Endothelial cell of umbilical vein (primary cell): ENCODE measurements at regions not wholly inside any gene's neighbourhood (a gene's known extent, or its start where the extent isn't known, plus 50 kb on each side); places are given as distances from the start of the nearest gene placed in this dataset.

Source experiments
- BruUV-seq: library from RNA; stranded (reverse); fragments of 400-500 nt; replicated peaks from 2 replicates; lab custom pipeline; 2021; lab: Mats Ljungman, UMichigan
- CTCF ChIA-PET: fragments of 300-600, 350-600 bp; sonication (Branson Sonifier 250); formaldehyde crosslinking; loops from one replicate; lab custom pipeline; 2021; ENCODE audit warnings: antibody characterized with exemption, inconsistent platforms; lab: Charles Lee
- POLR2A ChIA-PET: fragments of 300-600, 350-600 bp; sonication (Branson Sonifier 250); formaldehyde crosslinking; loops from one replicate; lab custom pipeline; 2021; ENCODE audit warnings: antibody characterized with exemption, inconsistent platforms; lab: Charles Lee
- DNase-seq: peaks from one replicate; pipeline ENCODE4 v3.0.0-alpha.2; 2011; ENCODE audit warnings: low read depth, low spot score
- FAIRE-seq: peaks from 2 replicates; lab custom pipeline; 2011; peaks lifted over from hg19 to GRCh38; lab: Jason Lieb, UNC
- H2AFZ ChIP-seq: 2 replicates; pipeline ENCODE4 v1.6.0; 2012; ENCODE audit warnings: low read depth, low read length, control low read depth, inconsistent platforms
- H3K27ac ChIP-seq: 2 replicates; pipeline ENCODE4 v1.5.1; 2011; ENCODE audit warnings: low read depth, mild to moderate bottlenecking, control low read depth, low read length, moderate library complexity; ENCODE audit not compliant: insufficient read depth
- H3K27me3 ChIP-seq, 2 experiments: 2 replicates each; pipeline versions ENCODE4 v1.6.0 to v1.6.1; 2011; ENCODE audit warnings: low read length in 2 of 2, mixed read lengths in 1 of 2; ENCODE audit not compliant: control insufficient read depth in 2 of 2, insufficient read depth in 2 of 2
- H3K36me3 ChIP-seq, 2 experiments: 2 replicates in 1 of 2; 3 replicates in 1 of 2; pipeline ENCODE4 v1.5.1; 2011; ENCODE audit warnings: low read length in 2 of 2, mild to moderate bottlenecking in 1 of 2, moderate library complexity in 1 of 2; ENCODE audit not compliant: control insufficient read depth in 2 of 2, insufficient read depth in 2 of 2; ENCODE audit errors: extremely low read depth in 1 of 2
- H3K4me1 ChIP-seq: 3 replicates; pipeline ENCODE4 v1.5.1; 2011; ENCODE audit warnings: mild to moderate bottlenecking, low read length; ENCODE audit not compliant: control insufficient read depth, insufficient read depth; ENCODE audit errors: extremely low read depth
- H3K4me2 ChIP-seq: 2 replicates; pipeline ENCODE4 v1.6.1; 2011; ENCODE audit warnings: low read length, control low read depth, mixed read lengths; ENCODE audit not compliant: insufficient read depth
- H3K4me3 ChIP-seq, 3 experiments: fragments of 200-600 bp in 1 of 3; sonication (generic), shearing (Covaris generic) in 1 of 3; replicated peaks in 1 of 3; 2 replicates each; pipeline ENCODE4 v1.5.1; 2011 to 2016; ENCODE audit warnings: control low read depth in 3 of 3, low read length in 3 of 3, mild to moderate bottlenecking in 2 of 3, inconsistent platforms in 1 of 3, low read depth in 1 of 3, moderate library complexity in 1 of 3; ENCODE audit not compliant: insufficient read depth in 1 of 3
- H3K79me2 ChIP-seq: 2 replicates; pipeline ENCODE4 v1.6.0; 2012; ENCODE audit warnings: low read length, inconsistent platforms; ENCODE audit not compliant: control insufficient read depth, insufficient read depth
- H3K9ac ChIP-seq: replicated peaks from 2 replicates; pipeline ENCODE3; 2011; ENCODE audit warnings: low read length, control low read depth; ENCODE audit not compliant: insufficient read depth; ENCODE audit errors: extremely low read depth
- H3K9me1 ChIP-seq: replicated peaks from 3 replicates; pipeline ENCODE4 v1.6.0; 2011; ENCODE audit warnings: mild to moderate bottlenecking, low read length; ENCODE audit not compliant: control insufficient read depth, insufficient read depth; ENCODE audit errors: extremely low read depth
- H3K9me3 ChIP-seq: replicated peaks from 2 replicates; pipeline ENCODE4 v1.5.1; 2012; ENCODE audit warnings: low read length, inconsistent platforms; ENCODE audit not compliant: control insufficient read depth, insufficient read depth
- H4K20me1 ChIP-seq: replicated peaks from 2 replicates; pipeline ENCODE3; 2011; ENCODE audit warnings: mild to moderate bottlenecking, low read length; ENCODE audit not compliant: control insufficient read depth, insufficient read depth; ENCODE audit errors: extremely low read depth
- EZH2 ChIP-seq: IDR thresholded peaks from 2 replicates; pipeline ENCODE4 v1.6.1; 2012; ENCODE audit warnings: borderline replicate concordance, low read depth, mild to moderate bottlenecking, moderate library complexity, low read length, inconsistent platforms; ENCODE audit not compliant: severe bottlenecking
- FOS ChIP-seq: IDR thresholded peaks from 2 replicates; pipeline ENCODE4 v1.6.1; 2011; ENCODE audit warnings: mild to moderate bottlenecking, low read length, moderate library complexity, borderline replicate concordance; ENCODE audit not compliant: insufficient read depth
- GATA2 ChIP-seq: IDR thresholded peaks from 2 replicates; pipeline ENCODE4 v1.7.0; 2011; ENCODE audit warnings: low read depth, mild to moderate bottlenecking, moderate library complexity, mixed read lengths, low read length; ENCODE audit not compliant: insufficient read length, insufficient read depth
- MYC ChIP-seq: IDR thresholded peaks from one replicate; pipeline ENCODE4 v1.6.1; 2011; ENCODE audit warnings: mild to moderate bottlenecking, low read depth, low read length
- POLR2A ChIP-seq: IDR thresholded peaks from 2 replicates; pipeline ENCODE4 v1.6.1; 2012; ENCODE audit warnings: low read depth, mild to moderate bottlenecking, control low read depth, low read length
- POLR2AphosphoS5 ChIP-seq: IDR thresholded peaks from 2 replicates; pipeline ENCODE4 v1.6.1; 2012; ENCODE audit warnings: low read depth, mild to moderate bottlenecking, control low read depth, low read length, moderate library complexity; ENCODE audit not compliant: insufficient read depth
- dilution Hi-C: fragments of 300-500 bp; cut with MboI; formaldehyde crosslinking; loops from one replicate; pipeline ENCODE4 v1.15.0; 2019; ENCODE audit warnings: low sequenced_read_pairs; ENCODE audit not compliant: extremely low pct_ligation_motif_present
- intact Hi-C: fragments of 100-400 bp; cut with micrococcal nuclease; formaldehyde crosslinking; loops from one replicate; pipeline ENCODE4 v1.10.0; 2022
- TF ChIP-seq, protein P1 (sequence below), 2 donors: IDR thresholded peaks; 1 replicate in 1 of 2; 2 replicates in 1 of 2; pipeline ENCODE4 v1.5.1; 2011; ENCODE audit warnings: low read length in 2 of 2, mild to moderate bottlenecking in 2 of 2, moderate library complexity in 2 of 2, control low read depth in 1 of 2, inconsistent platforms in 1 of 2, low read depth in 1 of 2; ENCODE audit not compliant: insufficient read depth in 1 of 2; ENCODE audit errors: extremely low read depth in 1 of 2
- TF ChIP-seq, protein P2 (sequence below): IDR thresholded peaks from 2 replicates; pipeline ENCODE4 v1.6.1; 2011; ENCODE audit not compliant: insufficient read depth, insufficient read length

DNA sequence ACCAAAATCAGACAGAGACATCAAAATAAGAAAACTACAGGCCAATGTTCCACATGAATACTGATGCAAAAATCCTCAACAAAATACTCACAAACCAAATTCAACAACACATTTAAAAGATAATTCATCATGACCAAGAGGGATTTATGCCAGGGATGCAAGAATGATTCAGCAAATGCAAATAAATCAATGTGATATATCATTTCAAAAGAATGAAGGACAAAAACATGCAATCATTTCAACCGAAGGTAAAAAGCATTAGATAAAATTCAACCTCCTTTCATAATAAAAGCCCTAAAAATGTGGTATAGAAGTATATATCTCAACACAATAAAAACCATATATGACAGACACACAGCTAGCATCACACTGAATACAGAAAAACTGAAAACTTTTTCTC is 81.5 kb upstream of the LYPLAL1 start:
- dilution Hi-C loops (no loop called here), intact Hi-C loops (no loop called here)
- H3K27me3 ChIP-seq: no peaks in the 10 kb centered on the region
- no TSS peak for BruUV-seq
- CTCF ChIA-PET: no interaction called here
- TF ChIP-seq MYC (no peak), EZH2 (no peak), POLR2A (no peak), POLR2AphosphoS5 (no peak), GATA2 (no peak), FOS (no peak)
- TF ChIP-seq, protein P1, sequence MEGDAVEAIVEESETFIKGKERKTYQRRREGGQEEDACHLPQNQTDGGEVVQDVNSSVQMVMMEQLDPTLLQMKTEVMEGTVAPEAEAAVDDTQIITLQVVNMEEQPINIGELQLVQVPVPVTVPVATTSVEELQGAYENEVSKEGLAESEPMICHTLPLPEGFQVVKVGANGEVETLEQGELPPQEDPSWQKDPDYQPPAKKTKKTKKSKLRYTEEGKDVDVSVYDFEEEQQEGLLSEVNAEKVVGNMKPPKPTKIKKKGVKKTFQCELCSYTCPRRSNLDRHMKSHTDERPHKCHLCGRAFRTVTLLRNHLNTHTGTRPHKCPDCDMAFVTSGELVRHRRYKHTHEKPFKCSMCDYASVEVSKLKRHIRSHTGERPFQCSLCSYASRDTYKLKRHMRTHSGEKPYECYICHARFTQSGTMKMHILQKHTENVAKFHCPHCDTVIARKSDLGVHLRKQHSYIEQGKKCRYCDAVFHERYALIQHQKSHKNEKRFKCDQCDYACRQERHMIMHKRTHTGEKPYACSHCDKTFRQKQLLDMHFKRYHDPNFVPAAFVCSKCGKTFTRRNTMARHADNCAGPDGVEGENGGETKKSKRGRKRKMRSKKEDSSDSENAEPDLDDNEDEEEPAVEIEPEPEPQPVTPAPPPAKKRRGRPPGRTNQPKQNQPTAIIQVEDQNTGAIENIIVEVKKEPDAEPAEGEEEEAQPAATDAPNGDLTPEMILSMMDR (IDR thresholded peaks at IDR 0.05; ENCODE audit: extremely low read depth in 1 of 2, insufficient read depth in 1 of 2, low read depth in 1 of 2, low read length in 2 of 2): no peak
- TF ChIP-seq, protein P2, sequence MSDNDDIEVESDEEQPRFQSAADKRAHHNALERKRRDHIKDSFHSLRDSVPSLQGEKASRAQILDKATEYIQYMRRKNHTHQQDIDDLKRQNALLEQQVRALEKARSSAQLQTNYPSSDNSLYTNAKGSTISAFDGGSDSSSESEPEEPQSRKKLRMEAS: no peak
- no peaks in the 10 kb centered on the region for H3K9me1 ChIP-seq
- H3K9ac ChIP-seq: no peak overlapping the region
- FAIRE-seq: no peak
- H3K79me2 ChIP-seq: no peaks in the 10 kb centered on the region
- H3K27ac ChIP-seq: no peak overlapping the region
- no peaks in the 10 kb centered on the region for H4K20me1 ChIP-seq
- H3K9me3 ChIP-seq: no peaks in the 10 kb centered on the region
- H3K4me2 ChIP-seq: no peak overlapping the region
- H3K4me3 ChIP-seq: no peak overlapping the region
- no peak overlapping the region for H2AFZ ChIP-seq
- H3K4me1 ChIP-seq: no peaks in the 10 kb centered on the region
- no peak for DNase-seq
- no peaks in the 10 kb centered on the region for H3K36me3 ChIP-seq
- POLR2A ChIA-PET: no interaction called here
